Esophagus muscularis mucosa (tissue), 4 donors: ENCODE measurements at regions not wholly inside any gene's neighbourhood (a gene's known extent, or its start where the extent isn't known, plus 50 kb on each side); places are given as distances from the start of the nearest gene placed in this dataset.

ENCODE experiments used
- EP300 ChIP-seq: sonication (generic); formaldehyde crosslinking; IDR thresholded peaks from one replicate; pipeline ENCODE4 v1.6.1; 2017; ENCODE audit warnings: antibody characterized with exemption
- POLR2A ChIP-seq: fragments of 450-650 bp; IDR thresholded peaks from one replicate; pipeline ENCODE4 v1.6.1; 2017; ENCODE audit warnings: antibody characterized with exemption, moderate library complexity, mild to moderate bottlenecking, low read depth
- POLR2AphosphoS5 ChIP-seq, 2 donors: sonication (generic); formaldehyde crosslinking; IDR thresholded peaks; one replicate each; pipeline ENCODE4 v1.6.1; 2017; ENCODE audit warnings: antibody characterized with exemption in 2 of 2
- TF ChIP-seq, protein P1 (sequence below), 3 experiments: fragments of 200-600 bp in 2 of 3; fragments of 450-650 bp in 1 of 3; sonication (generic) in 2 of 3; IDR thresholded peaks; one replicate each; pipeline ENCODE4 v1.5.1; 2017 to 2019; ENCODE audit warnings: antibody characterized with exemption in 3 of 3, mild to moderate bottlenecking in 2 of 3, moderate library complexity in 1 of 3

DNA sequence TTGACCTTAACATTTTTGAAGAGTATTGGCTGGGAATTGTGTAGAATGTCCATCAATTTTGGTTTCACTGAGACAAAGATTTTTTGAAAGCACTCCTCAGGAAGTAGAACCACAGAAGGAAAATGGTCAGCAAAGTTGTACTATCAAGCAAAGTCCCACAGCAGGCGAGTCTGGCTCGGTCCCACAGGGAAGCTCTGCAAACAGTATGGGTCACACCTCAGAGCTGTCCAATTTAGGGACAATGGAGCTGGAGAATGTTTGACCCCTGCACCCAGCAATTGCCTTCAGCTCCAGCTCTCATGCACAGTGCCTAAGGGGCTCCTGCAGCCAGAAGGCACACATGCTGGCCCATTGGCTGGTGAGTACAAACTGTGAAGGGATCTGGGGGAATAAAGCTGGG is 147.0 kb downstream of the MAFB start:
- TF ChIP-seq, protein P1, sequence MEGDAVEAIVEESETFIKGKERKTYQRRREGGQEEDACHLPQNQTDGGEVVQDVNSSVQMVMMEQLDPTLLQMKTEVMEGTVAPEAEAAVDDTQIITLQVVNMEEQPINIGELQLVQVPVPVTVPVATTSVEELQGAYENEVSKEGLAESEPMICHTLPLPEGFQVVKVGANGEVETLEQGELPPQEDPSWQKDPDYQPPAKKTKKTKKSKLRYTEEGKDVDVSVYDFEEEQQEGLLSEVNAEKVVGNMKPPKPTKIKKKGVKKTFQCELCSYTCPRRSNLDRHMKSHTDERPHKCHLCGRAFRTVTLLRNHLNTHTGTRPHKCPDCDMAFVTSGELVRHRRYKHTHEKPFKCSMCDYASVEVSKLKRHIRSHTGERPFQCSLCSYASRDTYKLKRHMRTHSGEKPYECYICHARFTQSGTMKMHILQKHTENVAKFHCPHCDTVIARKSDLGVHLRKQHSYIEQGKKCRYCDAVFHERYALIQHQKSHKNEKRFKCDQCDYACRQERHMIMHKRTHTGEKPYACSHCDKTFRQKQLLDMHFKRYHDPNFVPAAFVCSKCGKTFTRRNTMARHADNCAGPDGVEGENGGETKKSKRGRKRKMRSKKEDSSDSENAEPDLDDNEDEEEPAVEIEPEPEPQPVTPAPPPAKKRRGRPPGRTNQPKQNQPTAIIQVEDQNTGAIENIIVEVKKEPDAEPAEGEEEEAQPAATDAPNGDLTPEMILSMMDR (IDR thresholded peaks at IDR 0.05) = no peak
- TF ChIP-seq POLR2A (no peak), EP300 (no peak), POLR2AphosphoS5 (IDR thresholded peaks at IDR 0.05) (no peak)
